Endothelial cell of umbilical vein (primary cell): ENCODE measurements at regions not wholly inside any gene's neighbourhood (a gene's known extent, or its start where the extent isn't known, plus 50 kb on each side); places are given as distances from the start of the nearest gene placed in this dataset.

Experiments
- CTCF ChIP-seq, 2 donors: IDR thresholded peaks; 1 replicate in 1 of 2; 2 replicates in 1 of 2; pipeline ENCODE4 v1.5.1; 2011; ENCODE audit warnings: low read length in 2 of 2, mild to moderate bottlenecking in 2 of 2, moderate library complexity in 2 of 2, control low read depth in 1 of 2, inconsistent platforms in 1 of 2, low read depth in 1 of 2; ENCODE audit not compliant: insufficient read depth in 1 of 2; ENCODE audit errors: extremely low read depth in 1 of 2
- POLR2AphosphoS5 ChIP-seq: IDR thresholded peaks from 2 replicates; pipeline ENCODE4 v1.6.1; 2012; ENCODE audit warnings: low read depth, mild to moderate bottlenecking, control low read depth, low read length, moderate library complexity; ENCODE audit not compliant: insufficient read depth

- TF ChIP-seq CTCF (IDR thresholded peaks at IDR 0.05; ENCODE audit: extremely low read depth in 1 of 2, insufficient read depth in 1 of 2, low read depth in 1 of 2, low read length in 2 of 2) (no peak), POLR2AphosphoS5 (no peak)
Measured at GRCh38 chr10:21405981-21406380, 119.5 kb downstream of the SKIDA1 start.
